NCI-H2196 (cell line): ENCODE measurements at regions not wholly inside any gene's neighbourhood (a gene's known extent, or its start where the extent isn't known, plus 50 kb on each side); places are given as distances from the start of the nearest gene placed in this dataset.
"Not testable (repeated sequence)": the region's sequence is repeated elsewhere in the genome, so short reads cannot be mapped to it uniquely, and the experiment has no call there.

Source experiments
- DNase-seq: peaks from one replicate; lab custom pipeline; 2025; ENCODE audit not compliant: unreplicated experiment; lab: John Stamatoyannopoulos, UW

DNA sequence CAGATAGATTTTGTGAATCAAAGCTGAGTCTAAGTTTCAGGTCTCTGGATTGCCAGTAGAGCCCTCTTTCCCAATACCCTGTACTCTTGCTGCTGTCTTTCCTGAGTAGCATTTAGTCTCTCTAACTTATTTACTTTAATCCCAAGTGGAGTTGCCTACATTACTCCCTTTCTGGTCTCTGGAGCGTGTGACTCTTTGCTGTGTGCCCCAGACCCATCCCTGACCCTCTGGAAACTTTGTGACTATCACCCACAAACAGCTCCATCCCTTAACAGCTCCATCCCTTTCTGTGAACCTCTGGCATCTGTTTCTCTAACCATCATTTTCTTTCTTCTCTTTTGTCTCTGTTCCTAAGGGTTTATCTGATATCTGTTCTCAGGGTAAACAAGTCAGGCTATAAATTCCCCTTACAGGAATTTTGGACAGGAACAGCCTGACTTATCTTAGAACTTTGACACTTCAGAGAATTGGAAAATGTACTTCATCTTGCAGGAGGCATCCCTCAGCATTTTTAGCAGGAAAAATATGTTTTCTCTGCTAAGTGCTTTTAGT, 1167.1 kb upstream of the SEMA6A start:
- no peak for DNase-seq

- DNase-seq: no peak
Observed at GRCh38 chr5:117740268-117740667, 1165.6 kb upstream of the SEMA6A start.

- DNase-seq: no peak
Observed at GRCh38 chr5:117738571-117738970, 1163.9 kb upstream of the SEMA6A start.

DNA sequence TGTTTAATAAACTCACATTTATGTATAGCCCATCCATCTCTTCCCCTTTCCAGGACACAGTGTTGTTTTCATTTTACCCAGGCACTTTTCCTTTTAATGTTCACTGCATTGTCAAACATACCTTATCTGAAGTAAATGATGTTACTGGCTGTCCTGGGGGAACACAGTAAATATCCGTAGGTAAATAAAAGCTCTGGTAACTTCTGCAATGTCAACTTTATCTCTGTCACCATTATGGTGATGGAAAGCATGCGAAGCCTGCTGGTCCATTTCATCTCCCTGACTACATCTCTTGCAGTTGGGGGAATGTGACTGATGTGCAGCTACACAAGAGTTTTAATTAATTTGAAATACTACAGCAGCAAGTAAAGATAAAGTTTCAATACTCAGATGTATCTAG, 1162.1 kb upstream of the SEMA6A start:
- no peak for DNase-seq

DNA sequence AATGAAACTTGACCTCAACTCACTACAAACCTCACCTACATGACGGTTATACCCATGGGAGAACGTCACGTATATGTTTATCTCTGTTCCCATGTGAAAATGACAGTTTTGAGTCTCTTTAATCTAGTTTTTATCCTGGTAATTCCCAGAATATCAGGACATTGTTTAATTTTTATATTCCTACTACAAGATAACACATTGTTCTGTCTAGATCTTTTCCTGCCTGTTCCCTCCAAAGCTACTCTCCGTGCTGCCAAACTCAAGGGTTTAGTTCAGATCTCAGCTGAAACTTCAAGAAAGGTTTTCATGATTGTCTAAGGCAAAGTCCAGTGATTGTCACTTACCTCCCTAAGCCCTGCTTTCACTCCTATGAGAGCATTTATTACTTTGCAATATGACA, 1159.4 kb upstream of the SEMA6A start:
- DNase-seq: no peak

GRCh38 chr5:117733051-117733450, 1158.4 kb upstream of the SEMA6A start:
- no peak for DNase-seq

GRCh38 chr5:117732264-117732663, 1157.6 kb upstream of the SEMA6A start:
- DNase-seq: no peak

DNA sequence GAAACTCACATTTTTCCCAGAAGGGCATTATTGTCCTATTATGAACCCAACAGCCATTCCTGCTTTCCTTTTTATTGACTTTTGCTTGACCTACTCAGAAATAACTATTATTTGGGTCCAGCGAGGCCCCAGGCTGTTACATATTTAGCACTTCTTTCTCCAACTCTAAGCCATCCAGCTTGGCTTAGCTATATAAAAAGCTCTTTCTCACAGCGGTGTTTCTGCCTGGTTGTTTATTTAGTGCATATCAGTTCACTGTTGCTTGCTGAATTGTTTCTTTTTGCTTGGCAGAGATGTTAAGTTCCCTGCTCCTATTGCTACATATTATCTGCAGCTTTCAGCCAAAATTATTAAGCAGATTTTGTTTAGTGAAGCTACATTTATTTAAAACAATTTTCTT, 1156.8 kb upstream of the SEMA6A start:
- no peak for DNase-seq

- not testable (repeated sequence) for DNase-seq
Observed at GRCh38 chr5:117720784-117721183, 1146.2 kb upstream of the SEMA6A start.

GRCh38 chr5:117719413-117719812, 1144.8 kb upstream of the SEMA6A start:
- DNase-seq: no peak

GRCh38 chr5:117713585-117714198, 1139.1 kb upstream of the SEMA6A start:
- no peak for DNase-seq

DNA sequence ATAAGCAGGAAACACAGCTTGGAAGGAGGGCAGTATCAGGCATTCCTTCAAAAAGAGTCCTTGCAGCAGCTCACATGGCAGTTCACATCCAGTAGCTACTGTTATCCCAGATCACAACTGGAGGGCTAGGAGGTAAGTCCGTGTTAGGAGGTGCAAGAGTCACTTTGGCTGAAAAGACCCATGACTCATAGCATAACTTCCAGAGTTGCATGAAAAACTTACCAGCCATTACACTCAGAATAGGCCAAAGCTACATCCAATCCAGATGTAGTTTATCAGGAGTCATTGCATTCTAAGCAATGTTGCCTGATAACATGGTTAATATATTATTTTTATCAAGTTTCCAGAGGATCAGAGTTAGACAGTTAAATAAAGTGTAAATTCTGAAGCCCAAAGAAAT, 1126.4 kb upstream of the SEMA6A start:
- no peak for DNase-seq

DNA sequence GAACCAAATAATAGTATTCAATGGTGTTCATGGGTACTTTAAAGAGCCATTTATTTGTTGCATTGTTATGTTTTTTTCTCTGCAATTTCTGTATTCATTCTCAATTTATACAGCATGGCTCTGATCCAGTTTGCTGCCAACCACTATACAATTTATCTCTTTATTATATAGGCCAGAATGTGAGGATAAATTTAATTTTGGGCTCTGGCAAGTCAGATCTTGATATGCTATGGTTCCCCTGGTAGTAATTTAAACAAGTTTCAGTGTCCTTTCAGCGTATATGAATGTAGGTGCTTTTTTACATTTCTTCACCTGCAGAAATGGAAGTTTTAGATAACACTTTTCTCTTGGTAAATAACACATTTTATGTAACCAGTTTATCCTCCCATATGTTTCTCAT, 1118.0 kb upstream of the SEMA6A start:
- no peak for DNase-seq

- DNase-seq: no peak
Observed at GRCh38 chr5:117691081-117691870, 1116.7 kb upstream of the SEMA6A start.

- DNase-seq: no peak
Observed at GRCh38 chr5:117690612-117691011, 1116.0 kb upstream of the SEMA6A start.

DNA sequence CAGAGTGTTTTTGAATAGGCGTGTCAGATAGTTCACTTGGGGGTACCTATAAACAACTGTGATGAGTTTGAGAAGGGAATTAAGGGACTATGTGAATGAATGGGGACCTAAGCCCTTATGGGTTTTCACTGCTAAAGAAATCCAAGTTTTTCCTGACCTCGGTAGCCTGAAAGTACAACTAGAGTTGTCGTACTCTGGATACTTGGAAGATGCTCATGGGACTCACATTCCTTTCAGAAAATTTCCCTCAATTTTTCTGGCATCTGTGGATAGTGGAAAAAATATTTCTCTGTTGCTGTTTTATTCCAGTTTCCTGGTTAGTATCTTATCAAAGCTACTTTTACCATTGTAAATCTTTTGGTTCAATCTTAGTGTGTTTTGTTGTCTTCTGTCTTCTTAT, 1112.3 kb upstream of the SEMA6A start:
- no peak for DNase-seq

DNA sequence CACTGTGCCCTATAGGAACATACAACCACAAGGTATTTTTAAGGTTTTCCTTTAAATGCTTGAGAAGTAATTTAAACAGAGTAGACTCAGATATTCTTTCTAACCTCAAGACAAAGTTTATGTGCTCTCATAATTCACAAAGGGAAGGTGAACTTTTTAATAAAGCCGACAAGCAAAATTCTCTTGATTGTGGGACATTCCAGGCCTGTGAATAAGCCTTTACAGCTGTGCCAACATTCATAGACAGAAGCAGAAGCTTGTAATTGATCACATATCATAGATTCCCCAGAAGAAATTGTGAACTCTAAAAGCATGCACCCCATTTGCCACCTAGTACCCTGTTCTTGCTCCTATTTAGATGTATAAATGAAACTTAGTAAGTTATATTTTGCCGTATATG, 1107.8 kb upstream of the SEMA6A start:
- DNase-seq: no peak

- no peak for DNase-seq
Observed at GRCh38 chr5:117681431-117682254, 1107.0 kb upstream of the SEMA6A start.

- DNase-seq: no peak
Observed at GRCh38 chr5:117680426-117680825, 1105.8 kb upstream of the SEMA6A start.

DNA sequence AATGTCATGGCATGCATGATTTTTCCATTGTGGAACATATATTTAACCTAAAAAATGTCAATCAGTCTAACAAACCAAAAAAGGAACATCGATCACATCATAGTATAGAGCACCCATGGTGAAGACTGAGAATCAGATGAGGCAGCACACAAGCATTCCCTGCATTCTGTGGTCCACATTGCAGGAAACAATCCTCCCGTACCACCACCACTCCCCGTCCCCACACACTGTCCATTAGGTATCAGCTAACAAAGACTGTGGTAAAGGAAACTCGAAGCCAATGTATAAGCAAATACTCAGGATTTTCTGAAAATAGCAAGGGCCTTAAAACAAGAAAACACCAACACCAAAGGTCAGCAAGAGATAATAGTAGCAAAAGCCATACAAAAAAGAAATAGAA, 1104.4 kb upstream of the SEMA6A start:
- no peak for DNase-seq

DNA sequence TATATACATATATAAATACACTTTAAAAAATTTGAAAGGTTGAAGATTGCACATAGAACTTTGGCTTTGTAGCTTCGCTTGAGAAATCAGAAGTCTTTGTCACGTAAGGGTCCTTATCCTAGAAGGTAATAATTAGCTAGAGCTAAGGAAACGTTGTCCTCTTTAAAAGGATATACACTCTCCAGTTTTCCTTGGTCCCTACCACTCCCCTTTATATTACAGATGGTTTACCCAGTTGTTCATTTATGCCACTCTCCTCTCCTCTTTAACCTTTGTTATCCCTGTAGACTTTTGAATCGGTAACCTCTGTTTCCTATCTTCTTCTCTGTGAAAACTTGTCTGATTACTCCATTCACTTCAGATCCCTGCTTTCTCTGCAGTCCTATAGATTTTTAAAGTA, 1101.0 kb upstream of the SEMA6A start:
- no peak for DNase-seq

DNA sequence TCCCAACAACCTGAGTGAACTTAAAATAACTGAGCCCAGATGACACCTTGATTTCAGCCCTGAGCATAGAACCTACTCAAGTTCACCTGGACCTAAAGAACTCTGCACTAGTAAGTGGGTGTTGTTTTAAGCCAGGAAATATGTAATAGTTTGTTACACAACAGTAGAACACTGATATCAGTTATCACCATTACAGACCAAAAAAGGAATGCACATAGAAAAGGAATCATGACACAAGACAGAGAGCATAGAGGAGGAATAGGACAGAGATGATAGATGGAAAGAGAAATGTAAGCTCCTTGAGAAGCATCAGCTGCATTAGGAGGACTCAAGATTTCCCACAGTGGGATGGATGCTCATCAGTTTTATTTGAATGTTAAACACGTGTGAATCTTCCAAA, 1096.9 kb upstream of the SEMA6A start:
- no peak for DNase-seq
